CD4-positive, alpha-beta T cell treated with Interleukin-2 at 100 ng/mL for 4 hours (primary cell): ENCODE measurements at regions not wholly inside any gene's neighbourhood (a gene's known extent, or its start where the extent isn't known, plus 50 kb on each side); places are given as distances from the start of the nearest gene placed in this dataset.
"Not testable (repeated sequence)": the region's sequence is repeated elsewhere in the genome, so short reads cannot be mapped to it uniquely, and the experiment has no call there.

ENCODE experiments used
- DNase-seq: peaks from one replicate; pipeline ENCODE4 v3.0.0-alpha.2; 2020; ENCODE audit warnings: low spot score

GRCh38 chr21:5103880-5104561, 5417.4 kb upstream of the TPTE start:
- DNase-seq: not testable (repeated sequence)

GRCh38 chr21:5104562-5104928, 5416.8 kb upstream of the TPTE start:
- not testable (repeated sequence) for DNase-seq

GRCh38 chr21:5105939-5106708, 5415.3 kb upstream of the TPTE start:
- not testable (repeated sequence) for DNase-seq

- DNase-seq: not testable (repeated sequence)
Measured at GRCh38 chr21:5106767-5107464, 5414.5 kb upstream of the TPTE start.

GRCh38 chr21:5107637-5108036, 5413.7 kb upstream of the TPTE start:
- not testable (repeated sequence) for DNase-seq

GRCh38 chr21:5108048-5108775, 5413.2 kb upstream of the TPTE start:
- DNase-seq: not testable (repeated sequence)

- DNase-seq: not testable (repeated sequence)
Measured at GRCh38 chr21:5111197-5111596, 5410.2 kb upstream of the TPTE start.

GRCh38 chr21:5113092-5113491, 5408.3 kb upstream of the TPTE start:
- not testable (repeated sequence) for DNase-seq

- not testable (repeated sequence) for DNase-seq
Measured at GRCh38 chr21:5114468-5114867, 5406.9 kb upstream of the TPTE start.

GRCh38 chr21:5114893-5115645, 5406.3 kb upstream of the TPTE start:
- DNase-seq: not testable (repeated sequence)

GRCh38 chr21:5115646-5116343, 5405.6 kb upstream of the TPTE start:
- not testable (repeated sequence) for DNase-seq

- DNase-seq: not testable (repeated sequence)
Measured at GRCh38 chr21:5116344-5117123, 5404.8 kb upstream of the TPTE start.

- not testable (repeated sequence) for DNase-seq
Measured at GRCh38 chr21:5117135-5117534, 5404.2 kb upstream of the TPTE start.

GRCh38 chr21:5117666-5118295, 5403.6 kb upstream of the TPTE start:
- DNase-seq: not testable (repeated sequence)

- peak; percentile 39 for DNase-seq
Measured at GRCh38 chr21:5118296-5118679, 5403.1 kb upstream of the TPTE start.

GRCh38 chr21:5119179-5119578, 5402.2 kb upstream of the TPTE start:
- not testable (repeated sequence) for DNase-seq

- not testable (repeated sequence) for DNase-seq
Measured at GRCh38 chr21:5121399-5121798, 5400.0 kb upstream of the TPTE start.

GRCh38 chr21:5121849-5122248, 5399.5 kb upstream of the TPTE start:
- DNase-seq: not testable (repeated sequence)

- peak; percentile 82 for DNase-seq
Measured at GRCh38 chr21:5123655-5124054, 5397.7 kb upstream of the TPTE start.
